DMS153 treated with DMSO at 0.1 percent for 48 hours (cell line): ENCODE measurements at regions not wholly inside any gene's neighbourhood (a gene's known extent, or its start where the extent isn't known, plus 50 kb on each side); places are given as distances from the start of the nearest gene placed in this dataset.
A peak's percentile ranks its signal among the peaks of the same experiment; 100 is the strongest.
"Not testable (repeated sequence)": the region's sequence is repeated elsewhere in the genome, so short reads cannot be mapped to it uniquely, and the experiment has no call there.

Source experiments
- DNase-seq: peaks from one replicate; lab custom pipeline; 2025; ENCODE audit not compliant: unreplicated experiment; lab: John Stamatoyannopoulos, UW

DNA sequence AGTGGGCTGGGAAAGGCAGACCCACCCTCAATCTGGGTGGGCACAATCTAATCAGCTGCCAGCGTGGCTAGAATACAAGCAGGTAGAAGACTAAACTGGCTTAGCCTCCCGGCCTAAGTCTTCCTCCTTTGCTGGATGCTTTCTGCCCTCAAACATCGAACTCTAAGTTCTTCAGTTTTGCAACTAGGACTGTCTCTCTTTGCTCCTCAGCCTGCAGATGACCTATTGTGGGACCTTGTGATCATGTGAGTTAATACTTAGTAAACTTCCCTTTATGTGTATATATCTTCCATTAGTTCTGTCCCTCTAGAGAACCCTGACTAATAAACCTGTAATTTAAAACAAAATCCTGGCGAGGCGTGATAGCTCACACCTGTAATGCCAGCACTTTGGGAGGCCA, 51.8 kb upstream of the SLC39A8 start:
- DNase-seq: not testable (repeated sequence)

DNA sequence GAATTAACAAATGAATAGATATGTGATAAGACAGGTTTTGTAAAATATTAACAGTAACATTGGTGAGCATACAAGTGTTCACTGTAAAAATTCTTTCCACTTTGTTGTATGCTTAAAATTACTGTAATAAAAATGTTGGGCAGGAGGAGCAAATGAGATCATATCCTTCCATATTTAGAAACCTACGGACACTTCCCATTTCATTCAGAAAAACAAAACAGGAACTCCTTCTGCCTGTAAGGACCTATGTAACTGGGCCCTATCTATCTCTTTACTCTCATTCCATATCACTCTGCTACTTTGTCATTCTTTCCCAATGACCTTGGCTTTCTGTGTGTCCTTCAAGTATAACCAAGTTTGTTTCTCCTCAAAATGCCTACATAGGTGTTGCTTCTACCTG, 53.7 kb upstream of the SLC39A8 start:
- no peak for DNase-seq

DNA sequence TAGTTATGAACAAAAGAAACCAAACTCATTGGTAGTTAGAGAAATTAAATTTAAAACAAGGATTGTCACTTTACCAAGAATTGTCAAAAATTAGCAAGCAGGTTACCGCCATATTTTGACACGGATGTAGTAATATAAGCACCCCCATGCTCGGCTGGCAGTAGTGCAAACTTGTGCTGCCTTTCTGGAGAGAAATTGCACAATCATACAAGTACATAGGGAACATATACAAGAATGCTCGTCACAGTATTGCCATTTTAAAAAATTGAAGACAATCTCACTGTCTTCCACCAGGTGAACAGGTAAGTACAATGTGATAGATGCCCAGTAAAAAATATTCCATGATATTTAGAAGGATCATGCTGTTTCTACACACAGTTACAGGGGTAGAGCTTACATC, 55.6 kb upstream of the SLC39A8 start:
- no peak for DNase-seq

DNA sequence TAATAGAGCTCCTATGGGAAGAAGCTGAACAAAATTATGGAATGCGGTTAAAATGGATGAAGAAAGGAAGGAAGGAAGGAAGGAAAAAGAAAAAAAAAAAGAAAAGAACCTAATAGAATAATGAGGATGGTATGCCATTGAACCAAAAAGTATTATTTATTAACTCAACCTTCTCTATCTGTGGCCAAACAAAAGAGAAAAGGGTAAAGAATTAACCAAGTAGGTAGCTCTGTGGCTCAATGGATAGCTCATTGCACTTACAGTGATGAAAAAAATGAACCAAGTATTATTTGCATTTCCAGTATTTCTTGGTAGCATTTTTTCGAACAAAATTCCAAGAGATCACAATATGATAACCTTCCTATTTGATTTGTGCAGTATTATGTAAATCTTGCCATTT, 56.9 kb upstream of the SLC39A8 start:
- no peak for DNase-seq

DNA sequence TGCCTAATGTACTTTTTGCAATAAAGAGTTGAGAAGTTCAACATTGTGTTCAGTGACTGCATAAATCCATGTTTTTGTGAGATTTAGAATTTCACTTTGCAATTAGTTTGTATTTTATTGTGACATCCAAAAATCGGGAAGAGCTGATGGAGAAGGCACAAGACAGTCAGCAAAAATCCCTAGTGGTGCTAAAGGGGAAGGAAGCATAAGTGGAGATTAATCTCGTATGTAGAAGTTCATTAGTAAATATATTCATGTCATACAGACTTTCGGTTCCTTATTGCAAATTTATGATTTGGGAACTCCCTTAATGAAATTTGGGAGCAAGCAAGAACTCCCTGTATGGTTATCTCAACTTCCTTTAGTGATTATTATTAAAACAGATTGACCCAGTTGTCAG, 57.8 kb upstream of the SLC39A8 start:
- no peak for DNase-seq

DNA sequence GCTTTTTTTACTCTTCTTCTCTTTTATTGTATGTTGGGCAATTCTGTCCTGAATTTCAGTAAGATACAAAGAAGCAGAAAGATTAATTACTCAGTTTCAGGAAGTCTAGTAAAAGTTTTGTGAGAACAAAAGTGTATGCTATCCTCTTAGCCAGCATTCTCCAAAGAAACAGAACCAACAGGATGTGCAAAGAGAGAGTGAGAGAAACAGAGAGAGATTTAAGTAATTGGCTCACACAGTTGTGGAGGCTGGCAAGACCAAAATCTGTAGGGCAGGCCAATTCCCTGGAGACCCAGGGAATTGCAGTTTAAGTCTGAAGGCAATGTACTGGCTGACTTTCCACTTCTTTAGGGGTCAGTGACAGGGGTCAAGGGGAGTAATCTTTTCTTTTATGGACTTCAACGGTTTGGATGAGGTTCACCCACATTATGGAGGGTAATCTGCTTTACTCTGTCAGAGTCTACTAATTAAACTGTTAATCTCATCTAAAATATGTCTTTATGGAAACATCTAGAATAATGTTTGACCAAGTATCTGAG, 59.2 kb upstream of the SLC39A8 start:
- no peak for DNase-seq

DNA sequence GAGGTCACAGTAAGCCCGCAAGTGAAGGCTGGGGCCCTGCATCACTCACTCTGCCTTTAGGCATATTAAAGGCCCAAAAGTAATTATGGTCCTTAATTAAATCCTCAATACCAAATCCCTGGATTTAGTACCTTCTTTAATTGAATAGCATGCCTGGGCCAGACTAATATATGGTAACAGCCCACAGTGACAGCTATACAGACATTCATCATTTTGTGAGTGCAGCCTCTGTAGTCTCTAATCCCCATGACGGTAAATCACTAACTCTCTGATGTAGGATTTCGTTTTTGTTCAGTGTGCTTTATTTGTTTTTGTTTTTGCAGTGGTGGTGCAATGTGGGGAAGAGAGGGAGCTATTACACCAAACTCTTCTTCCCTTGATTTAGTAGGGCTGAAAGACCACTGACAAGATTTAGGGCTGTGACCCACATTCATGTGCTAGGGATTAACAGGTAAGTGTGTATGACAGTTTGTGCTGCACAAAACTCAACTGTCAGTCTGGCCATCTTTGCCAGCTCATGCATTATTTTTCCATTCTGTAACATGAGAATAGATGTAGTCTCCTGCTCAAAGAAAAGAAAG, 60.6 kb upstream of the SLC39A8 start:
- no peak for DNase-seq

DNA sequence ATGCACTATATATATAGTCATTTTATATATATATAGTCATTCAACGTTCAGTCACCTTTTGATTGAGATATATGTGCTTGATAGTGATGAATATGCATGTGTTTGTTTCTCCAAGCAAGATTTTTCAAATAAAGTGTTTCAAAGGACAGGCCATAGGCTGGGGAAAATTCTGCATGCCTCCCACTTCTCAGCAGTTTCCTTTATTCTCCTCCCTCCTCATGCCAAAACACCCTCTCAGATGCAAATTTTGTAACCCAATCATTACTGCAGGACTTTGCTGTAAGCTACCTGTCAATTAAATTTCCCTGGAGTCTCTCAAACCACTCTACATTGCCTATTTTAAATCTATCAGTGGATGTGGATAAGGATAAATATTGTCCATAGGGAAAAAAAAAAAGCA, 65.6 kb upstream of the SLC39A8 start:
- DNase-seq: not testable (repeated sequence)

DNA sequence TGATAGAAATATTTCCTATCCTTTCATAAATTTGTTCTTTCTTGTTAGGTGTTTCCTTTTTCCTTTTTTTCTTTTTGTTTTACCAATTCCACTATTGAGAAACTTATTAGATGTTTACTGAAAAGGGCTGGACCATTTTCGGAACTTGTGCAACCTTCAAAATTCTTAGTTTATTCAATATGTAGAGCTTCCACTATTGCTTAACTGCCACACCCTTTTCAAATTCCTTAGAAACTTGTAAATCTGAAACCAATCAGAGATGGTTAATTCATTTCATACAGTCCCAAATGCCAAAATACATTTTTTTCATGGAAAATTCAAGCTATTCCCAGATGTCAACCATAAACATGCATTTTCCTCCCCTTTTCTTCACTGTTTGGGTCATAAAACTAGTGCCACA, 66.1 kb upstream of the SLC39A8 start:
- DNase-seq: no peak

DNA sequence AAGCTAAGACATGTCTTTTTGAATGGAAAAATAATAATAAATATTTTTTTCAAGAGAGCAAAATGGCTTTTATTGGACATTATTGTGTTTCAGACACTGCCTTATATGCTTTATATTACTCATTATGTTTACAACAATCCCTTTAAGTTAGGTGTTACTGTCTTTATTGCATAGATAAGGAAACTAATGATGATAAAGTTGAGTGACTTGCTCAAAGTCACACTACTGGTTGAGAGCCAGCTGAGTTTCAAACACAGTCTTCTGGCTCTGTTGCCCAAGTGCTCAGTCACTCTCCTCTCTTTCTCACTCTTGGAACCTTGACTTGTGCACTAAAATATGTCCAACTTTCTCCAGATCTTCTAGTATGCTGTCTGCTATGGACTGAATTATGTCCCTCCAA, 71.5 kb upstream of the SLC39A8 start:
- no peak for DNase-seq

DNA sequence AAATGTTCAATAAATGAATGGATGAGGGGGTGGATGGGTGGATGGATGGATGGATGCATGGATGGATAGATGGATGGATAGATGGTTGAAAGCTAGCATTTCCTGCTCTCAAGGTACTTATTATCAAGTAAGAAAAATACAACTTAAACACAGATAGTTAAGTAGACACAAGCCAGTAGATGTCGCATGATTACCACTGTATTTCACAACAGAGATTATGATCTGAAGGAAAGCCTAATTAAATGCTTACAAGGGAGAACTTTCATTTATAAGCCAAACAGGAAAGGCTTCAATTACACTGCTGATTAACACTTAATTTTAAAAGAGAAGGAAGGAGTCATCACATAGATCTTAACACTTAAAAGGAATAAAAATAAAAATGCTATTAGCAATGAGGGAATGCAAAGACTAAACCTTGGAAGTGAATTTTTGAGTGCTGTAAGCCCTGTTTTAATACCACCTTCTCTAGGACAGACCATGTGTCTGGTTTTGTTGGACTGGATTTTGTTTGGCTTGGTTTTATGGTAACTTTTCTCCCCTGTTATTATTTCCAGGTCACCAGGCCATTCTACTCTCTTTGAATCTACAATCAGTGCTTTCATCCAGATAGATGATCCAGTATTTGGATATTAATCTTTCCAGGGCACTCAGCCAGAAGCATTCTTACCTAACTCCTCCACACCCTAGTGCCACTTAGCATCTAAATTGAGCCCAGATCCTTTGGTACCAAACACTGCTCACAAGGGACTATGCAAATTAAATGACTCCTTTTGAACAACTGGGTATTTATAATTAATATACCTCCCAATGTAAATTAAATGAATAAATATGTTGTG, 75.5 kb upstream of the SLC39A8 start:
- no peak for DNase-seq

DNA sequence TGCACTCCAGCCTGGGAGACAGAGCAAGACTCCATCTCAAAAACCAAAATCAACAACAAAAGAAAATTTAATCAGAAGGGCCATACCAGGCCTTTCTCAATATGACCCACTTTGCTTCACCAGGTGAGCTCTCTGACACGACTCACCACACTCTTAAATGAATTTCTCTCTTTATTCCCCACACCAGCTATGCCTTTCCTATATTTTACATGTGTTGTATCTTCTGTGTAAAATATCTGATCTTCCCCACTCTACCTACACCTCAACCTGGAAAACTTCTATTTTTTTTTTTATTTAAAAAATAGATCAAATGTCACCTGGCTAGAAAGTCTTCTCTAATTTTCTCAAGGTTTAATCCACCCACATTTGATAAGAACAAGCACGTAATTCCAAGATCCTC, 77.6 kb upstream of the SLC39A8 start:
- DNase-seq: no peak

DNA sequence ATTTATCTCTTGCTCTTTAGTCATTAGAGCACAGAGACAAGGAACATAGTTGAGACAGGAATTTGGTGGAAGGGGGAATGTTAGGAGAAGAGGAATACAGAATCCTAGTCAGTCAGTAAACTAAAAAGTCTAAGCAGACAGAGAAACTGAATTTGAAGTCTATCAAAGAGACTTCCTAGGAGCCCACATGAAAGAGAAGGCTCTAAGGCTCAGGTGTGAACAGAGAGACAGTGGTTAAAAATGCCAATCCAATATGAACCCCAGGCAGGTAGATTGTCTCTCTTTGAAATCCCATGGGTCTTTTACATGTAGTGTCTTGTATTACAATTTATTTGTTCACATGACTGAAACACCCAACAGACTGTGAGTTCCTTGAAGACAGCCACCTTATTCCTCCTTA, 77.8 kb upstream of the NFKB1 start:
- DNase-seq: no peak

DNA sequence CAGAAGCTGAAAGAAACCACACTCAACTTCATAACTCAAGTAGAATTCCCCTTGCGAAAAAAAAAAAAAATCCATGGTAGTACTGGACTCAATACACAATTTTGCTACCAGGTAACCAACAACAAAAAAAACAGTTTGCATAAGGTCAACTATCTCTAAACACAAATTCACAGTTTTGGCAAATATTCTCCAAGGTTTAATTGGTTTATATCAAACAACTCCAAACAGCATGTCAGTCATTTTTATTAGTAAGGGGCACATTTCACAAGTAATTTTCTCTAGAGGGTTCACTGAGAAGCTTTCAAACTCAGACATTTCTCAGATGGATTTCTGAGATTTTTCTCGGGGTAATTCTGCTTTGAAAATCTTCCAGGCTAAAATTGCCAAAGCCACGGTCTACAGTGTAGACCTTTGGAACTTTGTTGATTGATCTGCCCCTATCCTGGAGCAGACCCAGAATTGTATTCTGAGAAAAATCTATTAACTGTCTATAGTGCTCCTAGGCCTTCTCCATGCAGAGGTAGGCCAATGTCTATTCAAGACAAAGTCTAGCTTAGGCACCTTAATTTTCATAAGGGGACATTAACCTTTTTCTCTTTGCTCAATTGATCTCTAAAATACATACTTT, 73.7 kb upstream of the NFKB1 start:
- DNase-seq: no peak

DNA sequence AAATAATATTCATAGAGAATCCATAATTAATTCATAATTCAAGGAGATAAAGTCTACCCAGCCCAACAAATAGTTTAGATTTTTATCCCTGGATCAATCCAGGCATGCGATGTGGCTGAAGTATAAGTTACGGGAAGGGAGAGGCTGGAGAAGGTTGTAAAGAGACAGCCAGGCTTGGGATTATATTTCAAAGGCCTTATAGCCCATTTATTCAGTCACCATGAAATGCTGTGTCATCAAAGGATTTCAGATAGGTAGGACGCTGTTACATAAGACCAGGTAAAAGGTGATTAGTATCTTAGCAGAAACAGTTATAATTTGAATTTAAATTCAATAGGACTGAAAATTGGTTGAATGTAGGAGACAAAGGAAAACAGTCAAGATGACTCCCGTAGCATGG, 73.0 kb upstream of the NFKB1 start:
- no peak for DNase-seq

DNA sequence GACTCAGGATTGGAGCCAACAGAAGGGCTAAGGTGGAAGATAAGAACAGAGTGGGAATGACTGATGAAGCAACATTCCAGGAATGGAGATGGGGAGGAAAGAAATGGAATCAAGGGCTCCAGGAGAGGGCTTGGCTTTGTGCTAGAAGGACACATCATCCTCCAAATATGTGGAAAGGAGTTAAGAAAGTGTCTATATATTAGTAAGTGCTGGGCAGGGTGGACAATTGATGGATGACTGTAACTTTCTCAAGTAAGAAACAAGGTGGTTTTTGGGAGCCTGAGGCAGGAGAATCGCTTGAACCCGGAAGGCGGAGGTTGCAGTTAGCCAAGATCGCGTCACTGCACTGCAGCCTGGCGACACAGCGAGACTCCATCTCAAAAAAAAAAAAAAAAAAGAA, 71.6 kb upstream of the NFKB1 start:
- no peak for DNase-seq

DNA sequence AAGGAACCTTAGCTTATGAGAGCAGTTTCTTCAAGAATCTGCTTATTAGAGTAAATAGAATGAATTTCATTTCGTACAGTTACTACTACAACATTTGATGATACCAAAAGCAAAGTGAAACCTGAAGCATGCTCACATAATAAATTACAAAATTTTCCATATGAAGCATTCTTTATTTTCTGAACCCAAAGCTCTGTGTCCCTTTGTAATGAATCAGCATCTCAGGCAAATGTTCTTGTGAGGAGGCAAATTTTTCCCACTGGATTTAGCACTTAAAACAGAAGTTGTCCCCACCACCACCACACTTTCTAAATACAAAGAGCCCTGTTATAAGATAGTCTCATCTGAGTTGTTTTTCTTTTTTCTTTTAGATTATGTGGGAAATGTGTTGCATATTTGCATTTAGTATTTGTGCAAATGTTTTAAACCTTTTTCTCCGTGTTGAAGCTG, 70.7 kb upstream of the NFKB1 start:
- peak; percentile 14 for DNase-seq

DNA sequence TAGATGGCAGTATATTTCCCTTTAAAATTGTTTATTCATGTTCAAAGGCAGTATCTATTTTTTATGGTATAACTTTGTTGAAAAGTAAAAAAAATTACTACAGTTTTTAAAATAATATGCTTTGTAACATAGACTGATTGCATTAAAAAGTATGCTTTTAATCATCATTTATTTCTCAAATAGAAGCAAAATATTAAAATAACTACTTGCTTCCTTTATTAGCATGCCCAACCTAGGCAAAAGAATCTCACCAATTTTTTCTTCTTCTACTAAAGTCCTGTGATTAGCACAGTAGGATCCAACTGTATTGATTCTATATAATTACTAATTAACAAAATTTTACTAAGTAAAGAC, 69.6 kb upstream of the NFKB1 start:
- DNase-seq: no peak

DNA sequence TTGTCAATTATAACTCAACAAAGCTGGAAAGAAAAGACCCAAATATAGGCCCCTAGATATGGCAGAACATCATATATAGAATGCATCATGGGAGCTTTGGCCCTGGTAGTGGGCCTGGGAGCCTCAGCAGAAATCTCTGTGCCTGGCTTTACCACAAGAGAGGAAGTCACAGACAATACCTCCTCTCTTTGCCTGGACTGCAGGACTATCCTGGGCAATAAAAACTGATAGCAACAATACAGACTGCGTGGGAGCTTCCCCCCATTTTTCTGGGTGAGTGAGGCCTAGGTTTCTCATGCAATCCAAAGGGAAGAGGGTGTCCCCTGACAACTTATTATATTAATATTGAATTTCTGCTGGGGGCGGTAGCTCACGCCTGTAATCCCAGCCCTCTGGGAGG, 64.0 kb upstream of the NFKB1 start:
- DNase-seq: no peak

DNA sequence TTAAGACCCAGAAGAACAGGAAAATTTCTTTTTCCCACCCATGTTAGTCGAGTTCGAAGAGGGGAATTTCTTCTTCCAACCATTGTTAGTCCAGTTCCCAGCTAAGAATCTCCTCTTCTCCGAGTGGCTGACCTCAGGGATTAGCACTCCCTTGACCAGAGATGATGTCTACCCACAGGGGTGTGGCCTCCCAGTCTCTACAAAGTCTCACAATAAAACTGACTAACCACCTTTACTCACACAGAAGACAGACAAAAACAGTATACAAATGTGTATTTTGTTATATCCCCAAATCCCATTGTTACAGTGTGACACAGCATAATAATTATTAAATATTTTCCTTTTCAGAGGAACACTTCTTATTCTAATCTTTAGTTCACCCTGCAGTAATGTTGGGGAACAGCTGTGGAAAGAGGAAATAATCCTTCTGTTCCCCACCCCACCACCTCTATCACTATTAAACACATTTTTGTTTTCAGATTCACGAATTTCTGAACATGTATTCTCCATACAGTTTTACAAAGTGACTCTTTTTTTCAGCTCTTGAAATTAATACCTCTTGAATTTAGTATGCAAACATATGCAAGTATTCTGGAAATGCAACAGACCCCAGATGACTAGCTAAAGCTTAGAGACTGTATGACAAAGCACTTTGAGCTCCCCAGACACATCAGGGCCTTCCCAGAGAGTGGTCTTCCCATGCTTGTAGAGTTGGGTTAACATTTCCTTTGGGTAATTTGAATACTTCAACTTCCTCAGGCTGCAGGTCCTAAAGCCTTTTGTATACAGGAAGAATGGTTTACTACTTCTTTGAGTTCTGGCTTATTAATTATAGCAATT, 62.5 kb upstream of the NFKB1 start:
- no peak for DNase-seq

DNA sequence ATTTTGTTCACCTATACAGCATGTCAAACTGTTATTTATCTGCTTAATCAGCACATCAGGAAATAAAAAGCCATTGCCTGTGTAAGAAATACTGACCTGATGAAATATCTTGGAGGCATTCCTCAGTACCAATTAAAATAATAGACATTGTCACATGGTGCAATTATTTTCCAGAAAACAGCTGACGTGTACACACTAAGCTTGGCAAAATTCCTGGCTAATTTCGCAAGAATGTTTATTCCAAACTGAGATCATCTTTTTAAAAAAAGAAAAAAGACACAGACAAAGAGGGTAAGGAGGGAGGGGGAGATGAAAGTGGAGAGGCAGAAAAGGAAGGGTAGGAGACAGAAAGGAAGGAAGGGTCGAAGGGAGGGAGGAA, 61.9 kb upstream of the NFKB1 start:
- no peak for DNase-seq
